ENCODE measurements at regions not wholly inside any gene's neighbourhood (a gene's known extent, or its start where the extent isn't known, plus 50 kb on each side); places are given as distances from the start of the nearest gene placed in this dataset.

- TF ChIP-seq CTCF (IDR thresholded peaks at IDR 0.05; ENCODE audit: low read depth, low read length, missing input control): no peak
- no peak for TF ChIP-seq MAX (IDR thresholded peaks at IDR 0.05)
- TF ChIP-seq RXRA (IDR thresholded peaks at IDR 0.05): no peak
- no peak for TF ChIP-seq GABPA (IDR thresholded peaks at IDR 0.05 in 1 of 2, conservative IDR thresholded peaks at IDR 0.05 in 1 of 2)
- TF ChIP-seq REST (IDR thresholded peaks at IDR 0.05): no peak
- no peak for TF ChIP-seq JUND (IDR thresholded peaks at IDR 0.05)
- TF ChIP-seq SP1 (IDR thresholded peaks at IDR 0.05): no peak
- TF ChIP-seq ZBTB33 (IDR thresholded peaks at IDR 0.05): no peak
- TF ChIP-seq TAF1 (conservative IDR thresholded peaks at IDR 0.05): no peak
- TF ChIP-seq YY1 (IDR thresholded peaks at IDR 0.05): no peak
- no peak for TF ChIP-seq ATF3 (IDR thresholded peaks at IDR 0.05)
Measured at GRCh38 chr7:108809356-108809755, 239.7 kb downstream of the DNAJB9 start.

Data from liver (tissue), 3 donors.